Thyroid gland (tissue), 4 donors: ENCODE measurements at regions not wholly inside any gene's neighbourhood (a gene's known extent, or its start where the extent isn't known, plus 50 kb on each side); places are given as distances from the start of the nearest gene placed in this dataset.

ENCODE experiments used
- DNase-seq, 2 donors: peaks; one replicate each; pipeline ENCODE4 v3.0.0-alpha.2; 2019
- H3K27ac ChIP-seq, 3 donors: fragments of 200-600 bp; sonication (generic); 1 replicate in 2 of 3; 2 replicates in 1 of 3; pipeline ENCODE4 v1.5.1; 2016 to 2019; ENCODE audit warnings: mild to moderate bottlenecking in 1 of 3, moderate library complexity in 1 of 3
- H3K27me3 ChIP-seq: fragments of 200-600 bp; sonication (generic); one replicate; pipeline ENCODE4 v1.5.1; 2019
- H3K36me3 ChIP-seq, 2 donors: fragments of 200-600 bp; sonication (generic); one replicate each; pipeline ENCODE4 v1.5.1; 2016 to 2019
- H3K4me1 ChIP-seq, 2 donors: fragments of 200-600 bp; sonication (generic); one replicate each; pipeline ENCODE4 v1.5.1; 2017 to 2019
- H3K4me3 ChIP-seq, 3 donors: fragments of 200-600 bp; sonication (generic); replicated peaks in 1 of 3; 1 replicate in 2 of 3; 2 replicates in 1 of 3; pipeline ENCODE4 v1.5.1; 2016; ENCODE audit warnings: mild to moderate bottlenecking in 1 of 3
- H3K9me3 ChIP-seq: fragments of 200-600 bp; sonication (generic); one replicate; pipeline ENCODE4 v1.5.1; 2017
- POLR2A ChIP-seq, 2 donors: fragments of 450-650 bp; IDR thresholded peaks; one replicate each; pipeline ENCODE4 v1.6.1; 2017; ENCODE audit warnings: antibody characterized with exemption in 2 of 2, mild to moderate bottlenecking in 2 of 2, moderate library complexity in 1 of 2
- WGBS, 2 donors: methylation state at CpG; one replicate each; pipeline ENCODE4 v1.1.5; 2017; 5-methylcytosine and 5-hydroxymethylcytosine counted together
- intact Hi-C: fragments of 100-400 bp; cut with DNase I; formaldehyde crosslinking; loops from one replicate; pipeline ENCODE4 v1.15.1; 2023
- TF ChIP-seq, protein P1 (sequence below), 6 experiments: fragments of 200-600 bp in 3 of 6; fragments of 450-650 bp in 3 of 6; sonication (generic) in 3 of 6; IDR thresholded peaks; one replicate each; pipeline ENCODE4 v1.5.1; 2016 to 2019; ENCODE audit warnings: antibody characterized with exemption in 6 of 6, mild to moderate bottlenecking in 2 of 6, inconsistent platforms in 1 of 6, moderate library complexity in 1 of 6

DNA sequence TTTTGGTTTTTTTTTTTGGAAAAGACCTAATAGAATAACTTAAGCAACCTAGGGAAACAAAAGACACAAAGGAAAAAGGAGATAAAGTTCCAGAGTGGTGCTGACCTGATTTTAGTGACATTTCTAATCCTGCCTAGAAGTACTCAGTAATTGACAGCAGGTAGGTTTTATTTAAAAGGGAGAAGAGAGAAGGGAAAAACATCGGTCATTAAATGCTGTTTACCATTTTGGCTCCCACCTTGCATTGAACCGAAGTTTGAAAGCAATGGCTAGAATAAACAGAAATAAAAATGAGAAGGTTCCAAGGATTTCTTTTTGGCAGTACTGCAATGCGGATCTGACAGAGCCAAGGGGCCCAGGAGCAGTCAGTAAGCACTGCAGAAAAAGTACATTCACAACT lies 115.8 kb upstream of the MAOA start:
- TF ChIP-seq POLR2A (IDR thresholded peaks at IDR 0.05), result no peak
- TF ChIP-seq, protein P1, sequence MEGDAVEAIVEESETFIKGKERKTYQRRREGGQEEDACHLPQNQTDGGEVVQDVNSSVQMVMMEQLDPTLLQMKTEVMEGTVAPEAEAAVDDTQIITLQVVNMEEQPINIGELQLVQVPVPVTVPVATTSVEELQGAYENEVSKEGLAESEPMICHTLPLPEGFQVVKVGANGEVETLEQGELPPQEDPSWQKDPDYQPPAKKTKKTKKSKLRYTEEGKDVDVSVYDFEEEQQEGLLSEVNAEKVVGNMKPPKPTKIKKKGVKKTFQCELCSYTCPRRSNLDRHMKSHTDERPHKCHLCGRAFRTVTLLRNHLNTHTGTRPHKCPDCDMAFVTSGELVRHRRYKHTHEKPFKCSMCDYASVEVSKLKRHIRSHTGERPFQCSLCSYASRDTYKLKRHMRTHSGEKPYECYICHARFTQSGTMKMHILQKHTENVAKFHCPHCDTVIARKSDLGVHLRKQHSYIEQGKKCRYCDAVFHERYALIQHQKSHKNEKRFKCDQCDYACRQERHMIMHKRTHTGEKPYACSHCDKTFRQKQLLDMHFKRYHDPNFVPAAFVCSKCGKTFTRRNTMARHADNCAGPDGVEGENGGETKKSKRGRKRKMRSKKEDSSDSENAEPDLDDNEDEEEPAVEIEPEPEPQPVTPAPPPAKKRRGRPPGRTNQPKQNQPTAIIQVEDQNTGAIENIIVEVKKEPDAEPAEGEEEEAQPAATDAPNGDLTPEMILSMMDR (IDR thresholded peaks at IDR 0.05), result no peak
- intact Hi-C loops, result no loop called here
- Histone ChIP-seq H3K27me3 (no peaks in the 10 kb centered on the region), H3K27ac (no peak overlapping the region), H3K36me3 (no peaks in the 10 kb centered on the region), H3K9me3 (no peaks in the 10 kb centered on the region), H3K4me1 (peaks cover 0 to 8% of the 10 kb centered on the region in 2 donors), H3K4me3 (no peak overlapping the region)
- no peak for DNase-seq
- 65 to 67% methylated on average over 3 of the region's 3 CpGs for WGBS, 2 donors

DNA sequence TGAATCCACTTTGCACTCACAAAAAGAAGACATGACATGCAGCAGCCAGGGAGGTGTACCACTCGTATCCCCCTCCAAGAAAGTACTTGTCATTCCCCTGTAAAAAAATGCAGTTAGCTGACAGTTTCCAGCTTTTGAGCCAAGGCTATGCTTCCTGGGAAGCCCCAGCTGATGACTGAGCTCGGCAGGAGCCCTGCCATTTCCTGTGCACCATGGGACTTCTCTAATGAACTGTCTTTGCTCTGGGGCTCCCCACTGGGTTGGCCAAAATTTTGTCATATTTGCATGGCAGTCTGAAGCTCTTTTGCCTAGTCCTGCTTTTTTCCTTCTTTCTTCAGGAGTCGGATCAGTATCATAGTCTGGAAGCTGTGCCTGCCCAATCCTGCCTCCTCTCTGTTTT lies 104.5 kb upstream of the MAOA start:
- H3K4me3 ChIP-seq, result no peak overlapping the region
- DNase-seq, result no peak
- no peaks in the 10 kb centered on the region for H3K27me3 ChIP-seq
- no peaks in the 10 kb centered on the region for H3K9me3 ChIP-seq
- no peaks in the 10 kb centered on the region for H3K36me3 ChIP-seq
- H3K4me1 ChIP-seq, result peaks cover 0 to 2% of the 10 kb centered on the region in 2 donors
- intact Hi-C loops, result no loop called here
- TF ChIP-seq, protein P1 (IDR thresholded peaks at IDR 0.05), result no peak
- TF ChIP-seq POLR2A (IDR thresholded peaks at IDR 0.05), result no peak
- H3K27ac ChIP-seq, result no peak overlapping the region
- WGBS, 2 donors, result 59 to 64% methylated on average over 2 to 3 of the region's 3 CpGs

DNA sequence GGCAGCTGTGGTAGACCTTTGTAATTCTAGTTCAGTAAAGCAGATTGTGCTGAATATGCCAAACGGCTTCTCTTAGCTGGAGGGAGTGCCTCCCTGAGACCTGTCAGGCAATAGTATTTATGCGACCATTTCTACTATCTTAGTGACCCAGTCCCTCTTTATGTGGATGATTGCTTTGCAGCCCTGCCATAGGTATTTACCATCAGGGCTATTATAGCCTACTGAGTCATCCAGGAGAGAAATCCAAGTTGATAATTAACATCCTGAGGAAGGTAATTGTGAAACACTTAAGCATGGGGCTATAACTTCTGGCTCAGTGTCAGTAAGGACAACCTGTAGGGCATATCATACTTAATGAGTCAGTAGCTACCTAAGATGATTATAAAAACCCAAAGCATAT lies 103.9 kb upstream of the MAOA start:
- no peak for DNase-seq
- H3K4me1 ChIP-seq, result peaks cover 0 to 2% of the 10 kb centered on the region in 2 donors
- H3K27ac ChIP-seq, result no peak overlapping the region
- no peaks in the 10 kb centered on the region for H3K9me3 ChIP-seq
- WGBS, 2 donors, result 58 to 83% methylated on average over 2 of the region's 2 CpGs
- H3K4me3 ChIP-seq, result no peak overlapping the region
- H3K36me3 ChIP-seq, result no peaks in the 10 kb centered on the region
- no peaks in the 10 kb centered on the region for H3K27me3 ChIP-seq
- intact Hi-C loops, result no loop called here
- no peak for TF ChIP-seq POLR2A (IDR thresholded peaks at IDR 0.05)
- TF ChIP-seq, protein P1 (IDR thresholded peaks at IDR 0.05), result no peak

DNA sequence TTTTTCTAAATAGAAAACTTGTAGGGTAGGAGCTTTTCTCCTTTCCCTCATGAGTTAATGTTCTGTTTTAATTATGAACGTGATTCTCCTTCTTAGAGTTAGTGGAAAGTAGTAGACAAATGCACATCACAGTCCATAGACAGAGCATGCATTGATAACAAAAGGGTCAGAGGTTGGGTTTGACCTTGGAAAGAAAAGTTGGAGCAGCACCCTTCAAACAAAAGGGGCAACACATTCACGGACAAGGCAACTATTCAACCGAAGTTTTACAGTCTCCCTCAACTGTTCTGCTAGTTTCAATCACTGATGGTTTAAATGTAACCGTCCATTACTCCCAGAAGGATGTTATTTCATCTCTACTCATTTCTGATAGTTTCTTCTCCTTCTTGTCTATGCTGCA lies 103.4 kb upstream of the MAOA start:
- H3K9me3 ChIP-seq, result no peaks in the 10 kb centered on the region

DNA sequence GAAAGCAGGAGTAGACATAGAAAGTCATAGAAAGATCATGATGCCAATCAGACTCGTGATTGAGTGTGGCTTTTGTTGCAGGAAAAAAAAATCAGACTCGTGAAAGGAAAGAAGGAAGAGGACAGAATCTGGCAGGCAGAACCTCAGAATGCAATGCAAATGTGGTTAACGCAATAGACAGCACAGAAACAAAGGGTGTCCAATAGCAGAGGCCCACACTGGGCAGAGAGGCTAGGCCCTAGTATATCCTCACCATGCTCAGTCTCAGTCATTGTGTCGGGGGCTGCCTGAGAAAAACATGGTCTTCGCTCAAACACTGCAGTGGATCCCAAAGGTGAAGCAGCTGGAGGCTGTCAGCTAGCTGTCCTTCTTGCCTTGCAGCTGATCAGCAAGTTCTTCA lies 102.8 kb upstream of the MAOA start:
- Histone ChIP-seq H3K4me3 (no peak overlapping the region), H3K4me1 (peaks cover 0 to 2% of the 10 kb centered on the region in 2 donors), H3K27me3 (no peaks in the 10 kb centered on the region), H3K9me3 (no peaks in the 10 kb centered on the region), H3K27ac (no peak overlapping the region), H3K36me3 (no peaks in the 10 kb centered on the region)
- DNase-seq, result no peak
- WGBS, 2 donors, result 93% methylated on average over 4 to 5 of the region's 5 CpGs
- TF ChIP-seq, protein P1 (IDR thresholded peaks at IDR 0.05), result no peak
- TF ChIP-seq POLR2A (IDR thresholded peaks at IDR 0.05), result no peak
- intact Hi-C loops, result no loop called here

More for the DNA sequence above, 103.4 kb upstream of the MAOA start:
- H3K4me1 ChIP-seq, result peaks cover 0 to 2% of the 10 kb centered on the region in 2 donors
- 92 to 96% methylated on average over 4 of the region's 4 CpGs for WGBS, 2 donors
- no peak overlapping the region for H3K4me3 ChIP-seq
- no peak for DNase-seq
- H3K36me3 ChIP-seq, result no peaks in the 10 kb centered on the region
- H3K27me3 ChIP-seq, result no peaks in the 10 kb centered on the region
- no peak for TF ChIP-seq POLR2A (IDR thresholded peaks at IDR 0.05)
- TF ChIP-seq, protein P1 (IDR thresholded peaks at IDR 0.05), result no peak
- intact Hi-C loops, result no loop called here
- H3K27ac ChIP-seq, result no peak overlapping the region
